ENCODE measurements at regions not wholly inside any gene's neighbourhood (a gene's known extent, or its start where the extent isn't known, plus 50 kb on each side); places are given as distances from the start of the nearest gene placed in this dataset.

- FAIRE-seq (no peak), DNase-seq (ENCODE audit: low spot score) (no peak)
Observed at GRCh38 chr3:40851836-40852235, 327.1 kb downstream of the ZNF621 start.

- DNase-seq (ENCODE audit: low spot score) (no peak), FAIRE-seq (peak; percentile 42)
Observed at GRCh38 chr3:40852712-40853111, 328.0 kb downstream of the ZNF621 start.

- DNase-seq (ENCODE audit: low spot score) (no peak), FAIRE-seq (no peak)
Observed at GRCh38 chr3:40853474-40853873, 328.7 kb downstream of the ZNF621 start.

GRCh38 chr3:40855871-40856270 lies 331.1 kb downstream of the ZNF621 start:
- DNase-seq (ENCODE audit: low spot score), result no peak
- no peak for FAIRE-seq

GRCh38 chr3:40858364-40859115 lies 333.8 kb downstream of the ZNF621 start:
- DNase-seq (ENCODE audit: low spot score) (no peak), FAIRE-seq (no peak)

- no peak for FAIRE-seq
- no peak for DNase-seq (ENCODE audit: low spot score)
Observed at GRCh38 chr3:40862946-40863345, 336.4 kb upstream of the CTNNB1 start.

GRCh38 chr3:40864146-40864782 lies 335.0 kb upstream of the CTNNB1 start:
- DNase-seq (ENCODE audit: low spot score) (no peak), FAIRE-seq (no peak)

GRCh38 chr3:40864915-40865314 lies 334.4 kb upstream of the CTNNB1 start:
- no peak for FAIRE-seq
- DNase-seq (ENCODE audit: low spot score), result no peak

GRCh38 chr3:40867797-40868196 lies 331.5 kb upstream of the CTNNB1 start:
- no peak for FAIRE-seq

GRCh38 chr3:40869013-40869412 lies 330.3 kb upstream of the CTNNB1 start:
- FAIRE-seq (no peak), DNase-seq (ENCODE audit: low spot score) (no peak)

More at GRCh38 chr3:40867797-40868196, 331.5 kb upstream of the CTNNB1 start:
- DNase-seq (ENCODE audit: low spot score), result no peak

GRCh38 chr3:40869939-40870338 lies 329.4 kb upstream of the CTNNB1 start:
- DNase-seq (ENCODE audit: low spot score) (no peak), FAIRE-seq (no peak)

GRCh38 chr3:40871394-40871793 lies 327.9 kb upstream of the CTNNB1 start:
- DNase-seq (ENCODE audit: low spot score), result no peak
- FAIRE-seq, result no peak

- FAIRE-seq (no peak), DNase-seq (ENCODE audit: low spot score) (no peak)
Observed at GRCh38 chr3:40872258-40872920, 326.9 kb upstream of the CTNNB1 start.

- no peak for FAIRE-seq
- DNase-seq (ENCODE audit: low spot score), result no peak
Observed at GRCh38 chr3:40873476-40873875, 325.8 kb upstream of the CTNNB1 start.

- DNase-seq (ENCODE audit: low spot score) (no peak), FAIRE-seq (no peak)
Observed at GRCh38 chr3:40873934-40874699, 325.2 kb upstream of the CTNNB1 start.

GRCh38 chr3:40875581-40875980 lies 323.7 kb upstream of the CTNNB1 start:
- DNase-seq (ENCODE audit: low spot score) (no peak), FAIRE-seq (no peak)

- FAIRE-seq (no peak), DNase-seq (ENCODE audit: low spot score) (no peak)
Observed at GRCh38 chr3:40876009-40876408, 323.3 kb upstream of the CTNNB1 start.

- FAIRE-seq (no peak), DNase-seq (ENCODE audit: low spot score) (no peak)
Observed at GRCh38 chr3:40876496-40876895, 322.8 kb upstream of the CTNNB1 start.

- FAIRE-seq, result no peak
- DNase-seq (ENCODE audit: low spot score), result no peak
Observed at GRCh38 chr3:40877631-40878463, 321.5 kb upstream of the CTNNB1 start.

- no peak for FAIRE-seq
- no peak for DNase-seq (ENCODE audit: low spot score)
Observed at GRCh38 chr3:40878464-40878905, 320.8 kb upstream of the CTNNB1 start.

- FAIRE-seq (no peak), DNase-seq (ENCODE audit: low spot score) (no peak)
Observed at GRCh38 chr3:40885430-40885829, 313.9 kb upstream of the CTNNB1 start.
